ENCODE measurements at regions not wholly inside any gene's neighbourhood (a gene's known extent, or its start where the extent isn't known, plus 50 kb on each side); places are given as distances from the start of the nearest gene placed in this dataset.

DNA sequence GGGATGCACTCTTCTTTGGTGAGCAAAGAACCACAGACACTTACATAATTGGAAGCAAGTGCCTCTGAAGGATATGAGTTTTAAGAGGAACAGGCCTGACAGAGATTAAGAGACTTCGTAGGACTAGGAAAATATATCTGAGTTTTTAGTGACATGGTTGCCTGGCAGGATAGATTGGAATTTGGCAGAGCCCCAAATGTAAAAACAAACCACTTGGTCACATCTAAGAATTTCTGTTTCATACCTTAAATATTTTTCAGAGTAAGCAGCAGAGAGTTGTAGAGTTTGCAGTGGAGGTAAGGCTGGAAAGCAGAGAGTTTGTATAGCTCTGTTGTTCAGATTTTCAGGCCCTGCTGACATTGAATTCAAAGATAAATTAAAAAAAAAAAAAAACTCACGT lies 150.1 kb upstream of the MAGEB2 start:
- Histone ChIP-seq H3K27ac (ENCODE audit: low read length) (no peak overlapping the region), H3K79me2 (ENCODE audit: low read length) (no peaks in the 10 kb centered on the region), H3K9me3 (ENCODE audit: low read length) (no peaks in the 10 kb centered on the region), H3K4me2 (ENCODE audit: low read length) (no peak overlapping the region), H3K9me2 (replicated peaks; ENCODE audit: low read length) (no peaks in the 10 kb centered on the region), H3K27me3 (ENCODE audit: low read length) (no peaks in the 10 kb centered on the region), H4K20me1 (ENCODE audit: low read length) (no peaks in the 10 kb centered on the region), H3K9ac (ENCODE audit: low read length) (no peak overlapping the region), H3K4me1 (ENCODE audit: insufficient read depth, low read length) (no peaks in the 10 kb centered on the region), H2AFZ (ENCODE audit: low read length) (no peak overlapping the region), H3K36me3 (ENCODE audit: low read depth, low read length) (no peaks in the 10 kb centered on the region), H3F3A (ENCODE audit: low read length, unreplicated experiment) (no peaks in the 10 kb centered on the region), H3K4me3 (ENCODE audit: low read length) (no peak overlapping the region)
- POLR2A ChIA-PET (ENCODE audit: unreplicated experiment), result no interaction called here
- CTCF ChIA-PET, result interaction anchor here (0.6 kb wide), 1 partner anchor 153 kb away, joined by 5 read pairs; no protein-coding TSS in a partner anchor
- intact Hi-C loops (cut with micrococcal nuclease), result no loop called here
- no TSS peak for BruUV-seq (replicated peaks)
- TF ChIP-seq, protein P1, sequence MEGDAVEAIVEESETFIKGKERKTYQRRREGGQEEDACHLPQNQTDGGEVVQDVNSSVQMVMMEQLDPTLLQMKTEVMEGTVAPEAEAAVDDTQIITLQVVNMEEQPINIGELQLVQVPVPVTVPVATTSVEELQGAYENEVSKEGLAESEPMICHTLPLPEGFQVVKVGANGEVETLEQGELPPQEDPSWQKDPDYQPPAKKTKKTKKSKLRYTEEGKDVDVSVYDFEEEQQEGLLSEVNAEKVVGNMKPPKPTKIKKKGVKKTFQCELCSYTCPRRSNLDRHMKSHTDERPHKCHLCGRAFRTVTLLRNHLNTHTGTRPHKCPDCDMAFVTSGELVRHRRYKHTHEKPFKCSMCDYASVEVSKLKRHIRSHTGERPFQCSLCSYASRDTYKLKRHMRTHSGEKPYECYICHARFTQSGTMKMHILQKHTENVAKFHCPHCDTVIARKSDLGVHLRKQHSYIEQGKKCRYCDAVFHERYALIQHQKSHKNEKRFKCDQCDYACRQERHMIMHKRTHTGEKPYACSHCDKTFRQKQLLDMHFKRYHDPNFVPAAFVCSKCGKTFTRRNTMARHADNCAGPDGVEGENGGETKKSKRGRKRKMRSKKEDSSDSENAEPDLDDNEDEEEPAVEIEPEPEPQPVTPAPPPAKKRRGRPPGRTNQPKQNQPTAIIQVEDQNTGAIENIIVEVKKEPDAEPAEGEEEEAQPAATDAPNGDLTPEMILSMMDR (conservative IDR thresholded peaks at IDR 0.05; ENCODE audit: low read depth, low read length), result no peak
- no peak for TF ChIP-seq EZH2 (IDR thresholded peaks at IDR 0.05; ENCODE audit: low read length, unreplicated experiment)
- TF ChIP-seq EZH2phosphoT487 (IDR thresholded peaks at IDR 0.05; ENCODE audit: borderline replicate concordance, low read length), result no peak
- DNase-seq (peak; percentile 27), ATAC-seq (no peak)

GRCh38 chrX:30067677-30068076 lies 147.7 kb upstream of the MAGEB2 start:
- Histone ChIP-seq H3K27ac (ENCODE audit: low read length) (no peak overlapping the region), H3K79me2 (ENCODE audit: low read length) (no peaks in the 10 kb centered on the region), H3K9me3 (ENCODE audit: low read length) (no peaks in the 10 kb centered on the region), H3K4me2 (ENCODE audit: low read length) (no peak overlapping the region), H4K20me1 (ENCODE audit: low read length) (no peaks in the 10 kb centered on the region), H3K9me2 (replicated peaks; ENCODE audit: low read length) (no peaks in the 10 kb centered on the region), H3F3A (ENCODE audit: low read length, unreplicated experiment) (no peaks in the 10 kb centered on the region), H3K4me3 (ENCODE audit: low read length) (no peak overlapping the region), H3K27me3 (ENCODE audit: low read length) (no peaks in the 10 kb centered on the region), H3K9ac (ENCODE audit: low read length) (no peak overlapping the region), H3K36me3 (ENCODE audit: low read depth, low read length) (no peaks in the 10 kb centered on the region), H2AFZ (ENCODE audit: low read length) (no peak overlapping the region), H3K4me1 (ENCODE audit: insufficient read depth, low read length) (no peaks in the 10 kb centered on the region)
- DNase-seq, result no peak
- POLR2A ChIA-PET (ENCODE audit: unreplicated experiment), result no interaction called here
- CTCF ChIA-PET, result no interaction called here
- intact Hi-C loops (cut with micrococcal nuclease), result no loop called here
- BruUV-seq (replicated peaks), result no TSS peak
- no peak for ATAC-seq
- TF ChIP-seq EZH2phosphoT487 (IDR thresholded peaks at IDR 0.05; ENCODE audit: borderline replicate concordance, low read length), result no peak
- no peak for TF ChIP-seq EZH2 (IDR thresholded peaks at IDR 0.05; ENCODE audit: low read length, unreplicated experiment)
- TF ChIP-seq, protein P1 (conservative IDR thresholded peaks at IDR 0.05; ENCODE audit: low read depth, low read length), result no peak

GRCh38 chrX:30085571-30085970 lies 129.8 kb upstream of the MAGEB2 start:
- intact Hi-C loops (cut with micrococcal nuclease), result no loop called here
- H3K9me2 ChIP-seq (replicated peaks; ENCODE audit: low read length), result no peaks in the 10 kb centered on the region
- H3K27ac ChIP-seq (ENCODE audit: low read length), result no peak overlapping the region
- no peak overlapping the region for H3K4me3 ChIP-seq (ENCODE audit: low read length)
- no peak overlapping the region for H3K9ac ChIP-seq (ENCODE audit: low read length)
- ATAC-seq, result no peak
- no peaks in the 10 kb centered on the region for H4K20me1 ChIP-seq (ENCODE audit: low read length)
- no TSS peak for BruUV-seq (replicated peaks)
- H3F3A ChIP-seq (ENCODE audit: low read length, unreplicated experiment), result no peaks in the 10 kb centered on the region
- TF ChIP-seq, protein P1 (conservative IDR thresholded peaks at IDR 0.05; ENCODE audit: low read depth, low read length), result no peak
- no peak for TF ChIP-seq EZH2 (IDR thresholded peaks at IDR 0.05; ENCODE audit: low read length, unreplicated experiment)
- no peak for TF ChIP-seq EZH2phosphoT487 (IDR thresholded peaks at IDR 0.05; ENCODE audit: borderline replicate concordance, low read length)
- no peaks in the 10 kb centered on the region for H3K9me3 ChIP-seq (ENCODE audit: low read length)
- POLR2A ChIA-PET (ENCODE audit: unreplicated experiment), result no interaction called here
- no peak overlapping the region for H2AFZ ChIP-seq (ENCODE audit: low read length)
- DNase-seq, result no peak
- no peak overlapping the region for H3K4me2 ChIP-seq (ENCODE audit: low read length)
- H3K79me2 ChIP-seq (ENCODE audit: low read length), result no peaks in the 10 kb centered on the region
- H3K27me3 ChIP-seq (ENCODE audit: low read length), result no peaks in the 10 kb centered on the region
- no peaks in the 10 kb centered on the region for H3K36me3 ChIP-seq (ENCODE audit: low read depth, low read length)
- CTCF ChIA-PET, result no interaction called here
- no peaks in the 10 kb centered on the region for H3K4me1 ChIP-seq (ENCODE audit: insufficient read depth, low read length)

All from PC-3 (cell line).